ACHN (cell line): ENCODE measurements at regions not wholly inside any gene's neighbourhood (a gene's known extent, or its start where the extent isn't known, plus 50 kb on each side); places are given as distances from the start of the nearest gene placed in this dataset.
"Not testable (repeated sequence)": the region's sequence is repeated elsewhere in the genome, so short reads cannot be mapped to it uniquely, and the experiment has no call there.

Source experiments
- DNase-seq: peaks from one replicate; pipeline ENCODE4 v3.0.0-alpha.2; 2015
- in situ Hi-C: cut with HindIII; loops from 2 replicates; pipeline ENCODE4 v1.10.0; 2017; ENCODE audit warnings: low sequenced_read_pairs, low pct_ligation_motif_present, low pct_unique_long_range_greater_than_20kb

DNA sequence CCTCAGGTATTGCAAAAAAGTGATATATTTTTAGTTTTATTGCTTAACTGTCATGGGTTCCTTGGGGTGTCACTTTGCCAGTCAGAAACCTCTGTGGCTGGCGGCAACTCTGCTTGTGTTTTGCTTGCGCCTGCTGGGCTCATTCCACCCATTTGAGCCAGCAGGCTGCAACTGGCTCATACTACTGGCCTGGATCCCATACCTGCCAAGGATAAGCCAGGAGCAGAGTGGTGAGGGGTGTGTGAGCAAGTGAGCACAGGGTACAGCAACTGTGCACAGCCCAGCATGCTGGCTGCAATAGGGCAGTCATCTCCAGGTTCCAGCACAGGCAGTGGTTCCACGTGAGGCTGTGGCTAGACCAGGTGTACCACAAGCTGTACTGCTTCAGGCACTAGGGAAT is 687.5 kb downstream of the NYAP2 start:
- in situ Hi-C loops: no loop called here
- DNase-seq: no peak

DNA sequence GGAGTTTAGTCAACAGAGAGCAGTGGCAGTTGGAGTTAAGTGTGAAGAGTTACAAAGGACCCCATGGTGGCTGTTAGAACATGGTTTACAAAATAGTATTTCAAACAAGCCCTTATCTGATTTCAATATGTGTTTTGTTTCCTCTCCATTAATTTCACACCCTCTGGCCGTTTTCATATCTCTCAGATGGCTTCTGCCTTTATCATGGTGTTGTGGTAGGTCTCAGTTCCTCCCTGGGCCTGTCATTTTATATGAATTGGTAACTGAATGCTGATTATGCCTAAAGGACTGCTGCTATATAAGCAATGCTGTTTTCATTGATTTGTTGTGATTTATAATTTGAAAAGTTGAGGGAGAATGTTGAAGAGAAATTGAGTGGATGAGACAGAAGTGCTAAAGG is 686.7 kb downstream of the NYAP2 start:
- no peak for DNase-seq
- in situ Hi-C loops: no loop called here

DNA sequence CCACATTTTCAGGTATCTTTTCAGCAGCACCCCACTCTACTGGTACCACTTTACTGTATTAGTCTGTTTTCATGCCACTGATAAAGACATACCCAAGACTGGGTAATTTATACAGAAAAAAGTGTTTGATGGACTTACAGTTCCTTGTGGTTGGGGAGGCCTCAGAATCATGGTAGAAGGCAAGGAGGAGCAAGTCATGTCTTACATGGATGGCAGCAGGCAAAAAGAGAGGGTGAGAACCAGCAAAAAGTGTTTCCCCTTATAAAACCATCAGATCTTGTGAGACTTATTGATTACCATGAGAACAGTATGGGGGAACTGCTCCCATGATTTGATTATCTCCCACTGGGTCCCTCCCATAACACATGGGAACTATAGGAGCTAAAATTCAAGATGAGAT is 685.9 kb downstream of the NYAP2 start:
- DNase-seq, in situ Hi-C loops: not testable (repeated sequence)

DNA sequence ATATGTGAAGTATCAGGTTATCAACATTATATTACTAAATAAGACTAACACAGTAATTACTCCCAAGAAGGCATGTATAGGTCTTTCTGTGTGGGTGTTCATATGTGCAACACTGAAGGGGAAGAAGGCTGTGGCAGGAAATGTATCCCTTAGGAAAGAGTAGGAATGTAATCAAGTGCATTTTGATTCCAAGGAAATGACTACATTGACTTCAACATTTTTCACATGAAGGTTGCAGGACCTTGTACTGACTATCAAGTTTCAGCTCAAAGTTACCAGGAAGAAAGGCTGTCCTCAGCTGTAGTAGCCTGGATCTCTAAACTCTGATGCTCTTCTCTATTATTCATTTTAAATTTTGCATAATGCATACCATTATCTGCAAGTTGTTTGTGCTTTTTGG is 680.8 kb downstream of the NYAP2 start:
- in situ Hi-C loops: no loop called here
- DNase-seq: no peak

DNA sequence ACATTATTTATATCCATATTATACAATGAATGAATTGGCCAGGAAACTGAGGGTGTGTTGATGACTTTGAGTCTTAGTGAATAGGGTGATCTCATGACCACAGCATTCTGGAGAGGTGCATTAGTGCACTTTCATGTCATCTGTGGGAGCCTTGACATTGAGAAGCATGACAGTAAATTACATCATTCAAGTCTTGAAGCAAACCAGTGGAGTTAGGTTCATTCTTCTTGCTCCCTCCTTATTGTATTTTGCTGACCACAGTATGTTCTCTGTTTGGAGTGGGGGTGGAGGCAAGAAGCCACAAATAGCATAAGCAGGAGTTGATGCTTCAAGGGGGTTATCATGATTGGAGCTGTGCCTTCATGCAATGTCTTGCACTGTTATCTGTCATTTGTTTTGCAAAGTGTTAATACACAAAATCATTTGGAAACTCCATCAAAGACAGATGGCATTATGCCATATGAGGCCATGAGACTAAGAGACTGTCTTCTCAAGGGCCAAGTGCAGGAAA is 680.2 kb downstream of the NYAP2 start:
- no peak for DNase-seq
- in situ Hi-C loops: no loop called here

DNA sequence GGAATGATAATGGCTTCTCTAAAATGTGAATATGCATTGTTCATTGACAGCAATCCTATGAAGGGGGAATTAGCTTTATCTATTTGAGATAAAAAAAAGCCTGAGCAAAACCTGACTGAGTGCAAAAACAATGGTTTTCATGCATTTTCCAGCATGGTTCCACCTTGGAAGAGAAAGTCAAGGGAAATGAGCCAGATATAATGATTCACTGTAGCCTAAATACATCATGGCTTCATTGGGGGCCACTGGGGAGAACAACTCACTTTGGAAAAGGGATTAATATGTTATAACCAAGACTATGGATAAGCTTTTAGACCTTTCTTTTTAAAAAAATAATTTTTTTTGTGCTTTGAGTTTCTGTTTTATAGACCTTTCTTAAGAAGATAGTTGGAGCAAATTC is 679.7 kb downstream of the NYAP2 start:
- no peak for DNase-seq
- in situ Hi-C loops: no loop called here

DNA sequence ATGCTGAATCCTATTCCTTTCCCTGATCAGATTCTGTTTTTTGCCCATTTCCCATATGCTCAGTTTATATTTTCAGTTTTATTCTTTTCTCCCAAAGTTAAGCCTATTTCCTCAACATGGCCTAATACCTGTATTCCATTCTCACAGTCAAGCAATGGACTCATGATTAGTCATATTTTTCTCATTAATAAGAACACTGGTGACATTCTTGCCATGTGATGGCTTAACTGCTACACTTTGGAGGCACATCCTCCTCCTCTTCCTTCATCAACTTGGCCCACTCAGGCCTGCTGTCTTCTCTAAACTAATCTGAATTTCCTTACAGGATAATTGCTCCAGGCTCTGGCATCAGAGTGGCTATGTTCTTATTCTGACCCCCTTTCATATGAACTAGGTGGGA is 679.2 kb downstream of the NYAP2 start:
- in situ Hi-C loops: no loop called here
- no peak for DNase-seq

DNA sequence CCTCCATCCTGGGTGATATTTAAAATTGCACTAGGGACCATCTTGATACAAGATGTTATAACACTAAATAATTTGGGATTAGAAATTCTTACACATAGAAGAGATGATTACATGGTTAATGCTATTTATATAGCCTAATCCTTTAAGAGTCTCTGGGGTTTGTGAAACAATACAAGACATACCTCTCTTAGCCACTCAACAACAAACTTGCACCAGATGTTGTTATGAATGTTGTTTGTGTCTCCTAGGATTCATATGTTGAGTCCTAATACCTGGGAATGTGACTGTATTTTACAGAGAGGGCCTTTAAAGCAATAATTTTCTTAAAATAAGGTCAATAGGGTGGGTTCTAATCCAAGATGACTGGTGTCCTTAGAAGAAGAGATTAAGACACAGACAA is 678.3 kb downstream of the NYAP2 start:
- in situ Hi-C loops: no loop called here
- DNase-seq: no peak

DNA sequence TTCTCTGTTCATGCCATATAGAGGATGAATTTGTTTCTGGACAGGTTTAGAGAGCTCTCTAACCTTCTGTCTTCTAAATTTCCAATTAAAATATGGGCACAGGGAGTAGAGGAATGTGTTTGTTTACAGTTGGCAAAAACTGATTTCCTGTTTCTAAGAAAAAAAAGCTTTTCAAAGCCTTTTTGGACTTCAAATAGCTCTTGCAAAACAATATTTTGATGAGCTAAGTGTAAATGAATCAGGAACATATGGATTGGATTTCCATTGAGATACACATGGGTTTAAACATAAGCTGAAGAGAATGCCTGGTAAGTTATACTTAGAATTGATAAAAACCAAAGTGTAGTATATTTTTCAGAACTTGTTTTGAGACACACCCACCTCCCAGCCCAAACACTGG is 677.5 kb downstream of the NYAP2 start:
- no peak for DNase-seq
- in situ Hi-C loops: no loop called here

DNA sequence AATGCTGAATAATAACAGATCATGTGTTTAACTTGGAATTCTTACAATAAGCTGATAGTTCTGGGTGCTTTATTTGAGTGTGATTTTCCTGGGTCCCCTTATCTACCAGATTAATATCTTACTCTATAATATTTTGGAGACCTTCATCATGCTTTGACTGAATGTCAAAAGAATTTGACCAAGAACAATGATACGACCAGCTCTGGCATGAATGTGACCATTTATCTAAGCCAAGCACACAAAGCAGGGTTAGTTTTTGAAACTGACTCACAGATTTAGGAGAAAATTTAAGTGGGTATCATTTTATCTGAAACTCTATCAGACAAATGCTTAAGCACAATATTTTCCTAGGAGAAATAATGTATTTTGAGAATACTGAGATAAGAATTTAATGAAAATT is 677.0 kb downstream of the NYAP2 start:
- DNase-seq: no peak
- in situ Hi-C loops: no loop called here

DNA sequence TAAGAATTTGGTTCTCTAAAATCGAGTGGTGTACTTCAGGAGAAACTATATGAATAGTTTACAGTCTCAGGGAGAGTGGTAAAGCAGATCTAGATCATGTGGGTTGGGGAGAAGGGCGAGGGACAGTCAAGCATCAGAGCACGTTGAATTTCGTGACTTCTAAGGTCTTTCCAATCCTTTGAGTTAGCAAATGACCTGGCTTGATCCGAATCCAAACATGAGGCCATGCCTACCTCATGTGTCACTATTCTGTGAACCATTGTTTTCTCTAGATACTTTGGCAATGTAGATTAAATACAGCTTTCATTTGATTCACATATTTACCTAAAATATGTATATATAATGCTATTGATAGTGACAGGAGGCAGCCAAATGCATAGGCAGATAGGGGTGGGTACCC is 674.9 kb downstream of the NYAP2 start:
- DNase-seq: no peak
- in situ Hi-C loops: no loop called here

DNA sequence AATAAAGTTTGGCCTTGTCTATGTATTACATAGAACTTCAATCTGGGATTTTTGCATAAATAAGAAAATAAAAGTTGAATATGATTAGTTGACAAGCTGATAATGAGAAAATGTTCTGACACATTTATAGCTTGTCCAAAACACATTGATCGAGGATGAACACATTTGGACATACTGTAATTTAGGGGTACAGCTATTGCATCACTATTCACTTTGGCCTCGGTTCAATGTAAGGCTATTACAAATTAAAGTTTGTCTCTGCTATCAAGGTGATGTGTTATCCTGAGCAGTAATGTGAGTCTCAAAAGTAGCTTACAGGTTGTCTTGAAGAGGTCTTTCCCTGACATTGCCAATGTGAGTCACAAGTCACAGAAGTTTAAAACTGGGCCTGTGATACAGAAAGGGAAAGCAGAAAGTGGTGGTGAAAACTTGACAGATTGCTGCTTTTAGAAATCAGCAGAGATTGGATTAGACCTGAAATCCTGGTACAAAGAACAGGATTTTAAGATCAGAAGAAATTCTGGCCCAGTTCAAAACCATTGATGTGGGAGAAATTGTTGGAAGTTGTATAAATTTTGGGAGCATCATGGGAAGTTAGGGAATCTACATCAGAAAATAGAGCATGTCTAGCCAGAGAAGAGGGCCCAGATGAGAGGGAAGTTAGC is 674.1 kb downstream of the NYAP2 start:
- in situ Hi-C loops: no loop called here
- DNase-seq: no peak

DNA sequence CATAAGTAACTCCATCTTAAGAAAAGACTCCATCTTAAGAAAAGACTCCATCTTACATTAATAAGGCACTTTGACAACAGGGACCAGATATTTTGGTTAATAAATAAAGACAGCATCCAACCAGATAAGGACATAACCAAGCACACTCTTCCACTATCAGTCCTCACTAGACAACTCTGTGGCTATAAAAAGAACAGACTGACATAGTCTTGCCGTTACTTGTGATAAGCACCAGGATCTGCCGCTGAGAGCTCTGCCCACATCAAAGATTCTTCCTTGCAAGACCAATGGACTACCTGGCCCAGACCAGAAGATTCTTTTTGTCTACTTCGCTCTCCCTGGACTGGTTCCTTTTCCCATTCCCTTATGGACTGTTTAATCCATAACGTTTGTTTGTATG is 667.4 kb downstream of the NYAP2 start:
- in situ Hi-C loops: no loop called here
- DNase-seq: no peak

DNA sequence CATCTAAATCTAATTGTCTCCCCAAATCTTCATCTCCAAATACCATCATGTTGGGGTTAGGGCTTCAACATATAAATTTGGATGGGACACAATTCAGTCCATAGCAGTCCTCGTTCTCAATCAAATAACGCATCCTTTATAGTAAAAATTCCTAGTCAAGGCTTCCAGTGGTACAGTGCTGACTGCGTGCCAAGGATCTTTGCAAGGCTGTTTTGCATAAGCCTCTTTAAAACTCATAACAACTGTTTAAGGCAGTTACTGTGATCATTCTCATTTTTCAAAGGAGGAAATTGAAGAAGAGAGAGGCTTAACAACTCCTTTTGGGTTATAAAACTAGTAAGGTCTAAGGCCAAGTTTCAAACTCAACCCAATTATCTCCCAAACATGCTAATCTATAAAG is 666.9 kb downstream of the NYAP2 start:
- no peak for DNase-seq
- in situ Hi-C loops: no loop called here

DNA sequence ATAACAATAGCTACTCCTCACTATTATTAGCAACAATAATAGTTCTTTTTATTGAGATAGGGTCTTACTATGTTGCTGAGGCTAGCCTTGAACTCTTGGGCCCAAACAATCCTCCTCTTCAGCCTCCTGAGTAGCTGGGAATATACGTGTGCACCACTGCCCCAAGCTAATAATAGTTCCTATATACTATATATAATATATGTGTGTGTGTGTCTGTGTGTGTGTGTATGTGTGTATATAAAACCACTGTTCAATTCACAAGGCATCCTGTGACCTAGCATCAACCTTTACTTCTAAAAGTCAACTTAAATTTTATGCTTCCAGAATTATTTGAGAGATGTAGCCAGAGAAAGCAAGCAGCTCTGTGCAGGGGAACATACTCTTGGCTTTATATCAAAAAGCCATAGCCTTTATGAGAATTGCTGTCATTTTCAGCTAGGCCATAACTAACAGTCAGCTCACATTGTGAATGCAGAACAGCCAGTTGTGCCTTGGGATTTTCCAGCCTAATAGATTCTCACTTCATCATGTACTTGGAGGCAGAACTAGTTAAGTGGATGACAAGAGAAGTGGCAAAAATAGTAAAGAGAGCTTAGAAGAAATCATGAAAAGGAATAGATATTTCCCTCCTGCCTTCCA is 665.5 kb downstream of the NYAP2 start:
- in situ Hi-C loops: no loop called here
- DNase-seq: no peak

DNA sequence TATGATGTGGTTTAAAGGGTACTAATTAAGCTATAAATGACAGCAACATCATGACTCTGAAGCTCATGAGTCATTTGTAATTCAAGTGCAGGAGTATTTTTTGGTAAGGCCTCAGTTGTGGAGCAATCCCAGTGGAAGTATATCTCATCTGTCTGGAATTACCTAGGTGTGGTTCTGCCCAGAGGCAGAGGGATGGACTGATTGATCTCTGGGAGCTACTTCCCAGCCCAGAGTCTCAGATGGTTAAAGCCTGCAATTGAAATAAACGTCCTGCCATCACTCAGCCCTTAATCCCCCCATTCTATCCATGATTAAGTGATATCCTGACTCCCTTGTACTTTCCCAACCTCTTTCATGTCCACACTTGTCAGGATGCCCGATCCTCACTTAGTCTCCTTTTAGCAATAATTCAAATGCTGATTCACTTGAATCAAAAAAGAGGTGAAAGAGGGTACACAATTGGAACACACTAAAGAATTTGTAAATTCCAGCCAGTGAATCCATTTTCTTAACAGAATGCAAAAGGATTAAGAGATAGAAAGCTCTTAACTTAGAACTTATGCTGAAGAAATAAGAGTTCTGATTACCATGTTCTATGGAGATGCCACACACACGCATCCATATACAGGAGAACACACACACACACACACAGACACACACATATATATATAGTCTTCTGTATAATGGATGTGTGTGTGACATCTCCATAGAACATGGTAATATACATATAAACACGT is 664.4 kb downstream of the NYAP2 start:
- in situ Hi-C loops: no loop called here

DNA sequence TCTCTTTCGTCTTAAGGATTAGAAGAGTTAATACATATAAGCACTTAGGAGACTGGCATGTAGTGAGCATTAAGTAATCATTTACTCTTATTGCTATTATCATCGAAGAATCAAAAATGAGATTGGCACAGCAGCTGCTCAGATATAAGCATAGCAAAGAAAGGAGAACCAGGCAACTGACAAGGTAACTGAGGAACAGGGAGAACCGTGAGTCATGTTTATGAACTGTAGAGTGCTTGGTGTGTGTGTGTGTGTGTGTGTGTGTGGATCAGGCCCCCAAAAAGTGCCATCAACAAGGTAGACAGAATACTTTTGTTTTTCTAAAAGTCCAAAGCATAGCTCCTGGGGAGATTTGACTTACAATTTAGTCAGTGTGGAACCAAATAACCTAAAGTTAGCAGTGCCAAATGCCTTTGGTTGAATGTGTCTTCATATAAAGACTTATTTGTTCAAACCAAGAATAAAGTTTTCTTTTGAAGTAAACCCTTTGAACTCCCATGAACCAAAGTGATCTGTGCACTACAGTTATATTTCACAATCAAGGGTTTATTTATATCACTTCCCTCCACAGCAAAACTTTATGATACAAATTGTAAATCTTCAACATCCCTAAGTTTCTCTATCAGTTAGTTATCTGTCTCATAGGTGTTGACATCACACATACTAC is 660.6 kb downstream of the NYAP2 start:
- in situ Hi-C loops: no loop called here
- no peak for DNase-seq

More for the DNA sequence above, 664.4 kb downstream of the NYAP2 start:
- no peak for DNase-seq

DNA sequence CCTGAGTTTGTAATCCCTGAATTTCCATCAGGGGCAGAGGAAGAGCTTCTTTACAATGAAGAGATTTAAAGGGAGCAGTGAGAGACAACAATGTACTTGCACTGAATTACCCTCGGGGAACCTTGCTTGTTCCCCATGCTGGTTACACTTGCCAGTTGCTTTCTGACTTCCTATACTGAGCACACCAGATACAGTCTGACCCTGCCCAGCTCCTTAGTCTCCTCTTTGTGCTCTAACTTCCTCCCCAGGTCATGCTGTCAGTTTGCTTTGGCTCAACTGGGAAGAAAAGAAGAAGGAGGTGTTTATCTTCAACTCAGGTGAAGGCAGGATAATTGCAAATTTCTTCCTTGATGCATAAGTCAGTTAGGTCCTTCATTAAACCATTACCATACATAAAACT is 658.4 kb downstream of the NYAP2 start:
- in situ Hi-C loops: no loop called here
- DNase-seq: no peak

DNA sequence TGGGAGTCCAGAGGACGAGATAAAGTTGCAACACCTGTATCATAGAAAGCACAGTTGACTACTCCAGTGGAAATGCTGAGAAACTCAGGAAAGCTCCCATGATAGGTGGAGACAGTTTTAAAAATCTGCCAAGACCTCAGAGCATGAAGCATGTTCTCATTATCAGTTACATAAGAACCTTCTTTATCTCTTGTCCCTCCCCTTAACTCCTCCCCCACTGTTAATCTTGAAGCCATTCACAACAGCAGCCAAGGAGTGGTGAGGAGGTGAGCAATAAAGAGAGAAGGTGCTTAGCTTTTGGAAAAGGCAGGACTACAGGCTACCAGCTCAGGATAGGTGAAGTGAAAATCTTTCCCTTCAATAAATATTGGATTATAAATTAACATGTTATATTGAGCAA is 657.9 kb downstream of the NYAP2 start:
- in situ Hi-C loops: no loop called here
- no peak for DNase-seq
